Astrocyte (in vitro differentiated cells and primary cell): ENCODE measurements at regions not wholly inside any gene's neighbourhood (a gene's known extent, or its start where the extent isn't known, plus 50 kb on each side); places are given as distances from the start of the nearest gene placed in this dataset.

Experiments
- CTCF ChIP-seq: IDR thresholded peaks from 2 replicates; pipeline ENCODE4 v1.5.1; 2011; ENCODE audit warnings: low read depth, mild to moderate bottlenecking, inconsistent platforms, low read length, moderate library complexity; ENCODE audit not compliant: insufficient read depth
- EZH2 ChIP-seq: IDR thresholded peaks from 2 replicates; pipeline ENCODE4 v1.6.1; 2012; ENCODE audit warnings: mild to moderate bottlenecking, low read length, inconsistent platforms; ENCODE audit not compliant: insufficient read depth

GRCh38 chr1:112143871-112144441 is 154.5 kb upstream of the KCND3 start:
- TF ChIP-seq CTCF: no peak
- no peak for TF ChIP-seq EZH2
